ENCODE measurements at regions not wholly inside any gene's neighbourhood (a gene's known extent, or its start where the extent isn't known, plus 50 kb on each side); places are given as distances from the start of the nearest gene placed in this dataset.

DNA sequence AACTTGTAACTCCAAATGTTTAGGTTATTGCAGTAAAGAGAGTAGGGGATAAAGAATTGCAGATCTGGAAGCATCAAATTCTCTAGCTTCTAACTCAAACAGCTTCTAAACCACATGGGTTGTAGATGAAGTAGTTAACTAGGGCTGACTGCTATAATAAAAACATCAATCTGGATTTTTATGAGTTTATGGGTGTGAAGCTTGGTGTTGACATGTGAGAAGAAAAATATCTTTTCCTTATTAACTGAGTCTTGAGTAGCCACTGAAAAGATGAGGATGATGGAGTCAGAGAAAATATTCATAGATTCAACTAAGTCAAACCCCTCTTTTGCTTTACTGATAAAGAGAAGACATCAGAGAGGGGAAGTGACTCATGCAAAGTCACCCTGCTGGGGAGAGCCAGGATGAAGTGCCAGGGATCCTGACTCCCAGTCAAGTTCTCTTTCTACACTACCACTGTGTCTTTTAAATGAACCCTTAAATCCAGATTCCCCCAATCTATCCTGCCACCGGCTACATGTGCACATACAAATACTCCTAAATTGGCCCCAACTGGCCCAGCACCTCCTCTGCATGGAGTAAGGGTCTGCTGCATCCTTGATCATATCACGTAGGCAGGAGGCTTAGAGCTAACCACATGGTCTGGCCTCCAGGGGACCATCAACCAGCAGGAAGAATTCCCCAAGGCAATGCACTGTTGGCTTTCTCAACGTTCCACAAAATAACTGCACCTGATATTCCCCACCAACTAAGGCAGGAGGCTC lies 264.0 kb upstream of the CCL2 start:
- H3K4me1 Mint-ChIP-seq = peaks cover 19% of the 10 kb centered on the region
- Histone ChIP-seq H3K9me3 (replicated peaks in 1 of 2; ENCODE audit: control insufficient read depth in 1 of 2, insufficient read depth in 1 of 2, low read length in 2 of 2) (no peaks in the 10 kb centered on the region), H3K9ac (ENCODE audit: insufficient read depth, low read length, poor library complexity, severe bottlenecking) (no peak overlapping the region), H3K79me2 (ENCODE audit: insufficient read depth, low read length) (no peaks in the 10 kb centered on the region), H2AFZ (ENCODE audit: insufficient read depth, low read depth, low read length, poor library complexity, severe bottlenecking) (no peak overlapping the region), H3K4me2 (replicated peaks; ENCODE audit: extremely low read depth, low read length, poor library complexity, severe bottlenecking) (no peak overlapping the region), H3K4me1 (ENCODE audit: control insufficient read depth in 1 of 2, insufficient read depth in 2 of 2, low read length in 2 of 2) (peaks cover 6 to 12% of the 10 kb centered on the region in 2 donors), H3K36me3 (replicated peaks in 1 of 2; ENCODE audit: control insufficient read depth in 1 of 2, insufficient read depth in 2 of 2, low read length in 2 of 2) (no peaks in the 10 kb centered on the region), H3K27ac (ENCODE audit: low read depth in 1 of 2, low read length in 2 of 2) (no peak overlapping the region), H3K4me3 (replicated peaks in 1 of 3; ENCODE audit: low read depth in 2 of 3, low read length in 3 of 3) (no peak overlapping the region), H4K20me1 (ENCODE audit: insufficient read depth, low read length) (no peaks in the 10 kb centered on the region), H3K27me3 (ENCODE audit: control insufficient read depth in 2 of 2, insufficient read depth in 2 of 2, low read length in 2 of 2) (no peaks in the 10 kb centered on the region)
- peaks cover 0 to 5% (median 1%) of the 10 kb centered on the region in 7 donors for H3K9me3 Mint-ChIP-seq
- DNase-seq = peak in 2 of 3 donors; percentile 8 to 41
- peaks cover 0 to 6% (median 0%) of the 10 kb centered on the region in 3 donors for H3K27me3 Mint-ChIP-seq (ENCODE audit: low read depth in 3 of 3)
- TF ChIP-seq, protein P1, sequence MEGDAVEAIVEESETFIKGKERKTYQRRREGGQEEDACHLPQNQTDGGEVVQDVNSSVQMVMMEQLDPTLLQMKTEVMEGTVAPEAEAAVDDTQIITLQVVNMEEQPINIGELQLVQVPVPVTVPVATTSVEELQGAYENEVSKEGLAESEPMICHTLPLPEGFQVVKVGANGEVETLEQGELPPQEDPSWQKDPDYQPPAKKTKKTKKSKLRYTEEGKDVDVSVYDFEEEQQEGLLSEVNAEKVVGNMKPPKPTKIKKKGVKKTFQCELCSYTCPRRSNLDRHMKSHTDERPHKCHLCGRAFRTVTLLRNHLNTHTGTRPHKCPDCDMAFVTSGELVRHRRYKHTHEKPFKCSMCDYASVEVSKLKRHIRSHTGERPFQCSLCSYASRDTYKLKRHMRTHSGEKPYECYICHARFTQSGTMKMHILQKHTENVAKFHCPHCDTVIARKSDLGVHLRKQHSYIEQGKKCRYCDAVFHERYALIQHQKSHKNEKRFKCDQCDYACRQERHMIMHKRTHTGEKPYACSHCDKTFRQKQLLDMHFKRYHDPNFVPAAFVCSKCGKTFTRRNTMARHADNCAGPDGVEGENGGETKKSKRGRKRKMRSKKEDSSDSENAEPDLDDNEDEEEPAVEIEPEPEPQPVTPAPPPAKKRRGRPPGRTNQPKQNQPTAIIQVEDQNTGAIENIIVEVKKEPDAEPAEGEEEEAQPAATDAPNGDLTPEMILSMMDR (IDR thresholded peaks at IDR 0.05) = no peak
- 60% methylated on average over 1 of the region's 3 CpGs for WGBS (ENCODE audit: insufficient coverage)
- intact Hi-C loops (cut with micrococcal nuclease) = no loop called here
- H3K27ac Mint-ChIP-seq = peak overlapping the region in 1 of 7 donors; percentile 21
- H3K4me3 Mint-ChIP-seq = no peak overlapping the region
- H3K36me3 Mint-ChIP-seq = no peaks in the 10 kb centered on the region

DNA sequence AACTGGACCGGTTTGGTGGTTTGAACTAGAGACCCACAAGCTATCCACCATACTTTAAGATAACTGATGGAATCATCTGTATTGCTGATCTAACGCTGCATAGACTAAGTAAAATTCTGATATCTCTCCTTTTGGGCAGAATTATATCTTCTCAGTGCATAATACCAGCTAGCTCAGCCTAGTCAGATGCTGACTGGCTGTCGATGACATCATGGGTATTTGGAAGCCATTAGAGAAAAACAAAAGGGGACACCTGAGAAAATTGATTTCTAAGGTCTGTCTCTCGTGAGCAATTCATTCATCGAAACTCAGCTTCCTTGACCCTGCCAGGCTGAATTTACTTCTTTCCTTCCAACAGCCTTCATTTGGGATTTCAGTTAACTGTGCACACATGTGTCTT lies 263.0 kb upstream of the CCL2 start:
- no peaks in the 10 kb centered on the region for H3K27me3 ChIP-seq (ENCODE audit: control insufficient read depth in 2 of 2, insufficient read depth in 2 of 2, low read length in 2 of 2)
- H2AFZ ChIP-seq (ENCODE audit: insufficient read depth, low read depth, low read length, poor library complexity, severe bottlenecking) = no peak overlapping the region
- Mint-ChIP-seq H3K9me3 (peaks cover 0 to 5% (median 1%) of the 10 kb centered on the region in 7 donors), H3K4me1 (peaks cover 19% of the 10 kb centered on the region), H3K27ac (no peak overlapping the region), H3K36me3 (no peaks in the 10 kb centered on the region), H3K27me3 (ENCODE audit: low read depth in 3 of 3) (peaks cover 0 to 6% (median 0%) of the 10 kb centered on the region in 3 donors), H3K4me3 (no peak overlapping the region)
- H3K4me3 ChIP-seq (replicated peaks in 1 of 3; ENCODE audit: low read depth in 2 of 3, low read length in 3 of 3) = no peak overlapping the region
- no peaks in the 10 kb centered on the region for H4K20me1 ChIP-seq (ENCODE audit: insufficient read depth, low read length)
- intact Hi-C loops (cut with micrococcal nuclease) = no loop called here
- no peaks in the 10 kb centered on the region for H3K9me3 ChIP-seq (replicated peaks in 1 of 2; ENCODE audit: control insufficient read depth in 1 of 2, insufficient read depth in 1 of 2, low read length in 2 of 2)
- H3K27ac ChIP-seq (ENCODE audit: low read depth in 1 of 2, low read length in 2 of 2) = no peak overlapping the region
- no peak for DNase-seq
- no peaks in the 10 kb centered on the region for H3K79me2 ChIP-seq (ENCODE audit: insufficient read depth, low read length)
- 57% methylated on average over 2 of the region's 5 CpGs for WGBS (ENCODE audit: insufficient coverage)
- H3K9ac ChIP-seq (ENCODE audit: insufficient read depth, low read length, poor library complexity, severe bottlenecking) = no peak overlapping the region
- H3K4me2 ChIP-seq (replicated peaks; ENCODE audit: extremely low read depth, low read length, poor library complexity, severe bottlenecking) = no peak overlapping the region
- no peaks in the 10 kb centered on the region for H3K36me3 ChIP-seq (replicated peaks in 1 of 2; ENCODE audit: control insufficient read depth in 1 of 2, insufficient read depth in 2 of 2, low read length in 2 of 2)
- peaks cover 6 to 12% of the 10 kb centered on the region in 2 donors for H3K4me1 ChIP-seq (ENCODE audit: control insufficient read depth in 1 of 2, insufficient read depth in 2 of 2, low read length in 2 of 2)
- TF ChIP-seq, protein P1 (IDR thresholded peaks at IDR 0.05) = no peak

Data from CD14-positive monocyte (primary cell).